ENCODE measurements at regions not wholly inside any gene's neighbourhood (a gene's known extent, or its start where the extent isn't known, plus 50 kb on each side); places are given as distances from the start of the nearest gene placed in this dataset.
"Not testable (repeated sequence)": the region's sequence is repeated elsewhere in the genome, so short reads cannot be mapped to it uniquely, and the experiment has no call there.

GRCh38 chr4:79217025-79217424, 108.8 kb downstream of the NAA11 start:
- DNase-seq (ENCODE audit: low spot score): no peak

- DNase-seq (ENCODE audit: low spot score): no peak
These were observed 112.2 kb downstream of the NAA11 start for GRCh38 chr4:79213702-79214101.

- no peak for DNase-seq (ENCODE audit: low spot score)
These were observed 112.9 kb downstream of the NAA11 start for GRCh38 chr4:79213010-79213409.

- no peak for DNase-seq (ENCODE audit: low spot score)
These were observed 113.5 kb downstream of the NAA11 start for GRCh38 chr4:79212311-79212710.

GRCh38 chr4:79211490-79211889, 114.4 kb downstream of the NAA11 start:
- no peak for DNase-seq (ENCODE audit: low spot score)

GRCh38 chr4:79210636-79211049, 115.2 kb downstream of the NAA11 start:
- DNase-seq (ENCODE audit: low spot score): no peak

GRCh38 chr4:79209822-79210635, 115.8 kb downstream of the NAA11 start:
- DNase-seq (ENCODE audit: low spot score): peak; percentile 22

GRCh38 chr4:79209081-79209480, 116.8 kb downstream of the NAA11 start:
- DNase-seq (ENCODE audit: low spot score): no peak

GRCh38 chr4:79207281-79207680, 118.6 kb downstream of the NAA11 start:
- no peak for DNase-seq (ENCODE audit: low spot score)

GRCh38 chr4:79206660-79207059, 119.2 kb downstream of the NAA11 start:
- no peak for DNase-seq (ENCODE audit: low spot score)

- DNase-seq (ENCODE audit: low spot score): no peak
These were observed 120.7 kb downstream of the NAA11 start for GRCh38 chr4:79205121-79205520.

GRCh38 chr4:79201971-79202370, 123.9 kb downstream of the NAA11 start:
- no peak for DNase-seq (ENCODE audit: low spot score)

- DNase-seq (ENCODE audit: low spot score): no peak
These were observed 126.1 kb downstream of the NAA11 start for GRCh38 chr4:79199743-79200142.

GRCh38 chr4:79198951-79199587, 126.8 kb downstream of the NAA11 start:
- DNase-seq (ENCODE audit: low spot score): no peak

GRCh38 chr4:79197275-79198009, 128.4 kb downstream of the NAA11 start:
- no peak for DNase-seq (ENCODE audit: low spot score)

GRCh38 chr4:79191292-79191691, 134.6 kb downstream of the NAA11 start:
- DNase-seq (ENCODE audit: low spot score): not testable (repeated sequence)

- no peak for DNase-seq (ENCODE audit: low spot score)
These were observed 140.3 kb downstream of the NAA11 start for GRCh38 chr4:79185526-79186045.

- no peak for DNase-seq (ENCODE audit: low spot score)
These were observed 141.4 kb downstream of the NAA11 start for GRCh38 chr4:79184476-79184875.

GRCh38 chr4:79182209-79182608, 143.7 kb downstream of the NAA11 start:
- DNase-seq (ENCODE audit: low spot score): no peak

GRCh38 chr4:79181190-79181589, 144.7 kb downstream of the NAA11 start:
- DNase-seq (ENCODE audit: low spot score): peak; percentile 32

GRCh38 chr4:79178760-79179159, 147.1 kb downstream of the NAA11 start:
- no peak for DNase-seq (ENCODE audit: low spot score)

- DNase-seq (ENCODE audit: low spot score): no peak
These were observed 148.5 kb downstream of the NAA11 start for GRCh38 chr4:79177388-79177787.

GRCh38 chr4:79176351-79176750, 149.5 kb downstream of the NAA11 start:
- no peak for DNase-seq (ENCODE audit: low spot score)

All from LoVo (cell line).